CD4-positive, alpha-beta T cell (primary cell): ENCODE measurements at regions not wholly inside any gene's neighbourhood (a gene's known extent, or its start where the extent isn't known, plus 50 kb on each side); places are given as distances from the start of the nearest gene placed in this dataset.

Experiments used
- ATAC-seq: fragments of 200-7000 bp; cut with Tn5 transposase; one replicate; pipeline ENCODE4 v1.10.0; 2022; ENCODE audit warnings: mild to moderate bottlenecking; ENCODE audit not compliant: poor library complexity
- CTCF ChIA-PET: fragments of 350-600 bp; sonication (Branson Sonifier 250); formaldehyde crosslinking; loops from one replicate; lab custom pipeline; 2021; ENCODE audit warnings: antibody characterized with exemption, inconsistent platforms; lab: Charles Lee
- POLR2A ChIA-PET: fragments of 350-600 bp; sonication (Branson Sonifier 250); formaldehyde crosslinking; loops from one replicate; lab custom pipeline; 2021; ENCODE audit warnings: antibody characterized with exemption, inconsistent platforms; lab: Charles Lee
- DNase-seq, 14 experiments: peaks; one replicate each; pipeline ENCODE4 v3.0.0-alpha.2; 2013 to 2020; ENCODE audit warnings: mixed read lengths in 2 of 14
- H3K27ac ChIP-seq, 2 donors: one replicate each; pipeline versions ENCODE4 v1.5.1 to v1.7.0; 2013; ENCODE audit warnings: low read length in 2 of 2, low read depth in 1 of 2, mild to moderate bottlenecking in 1 of 2
- H3K27me3 ChIP-seq, 2 experiments: 1 replicate in 1 of 2; 2 replicates in 1 of 2; pipeline versions ENCODE4 v1.6.1 to v1.7.0; 2013; ENCODE audit warnings: low read length in 2 of 2, control low read depth in 1 of 2, mild to moderate bottlenecking in 1 of 2, moderate library complexity in 1 of 2; ENCODE audit not compliant: insufficient read depth in 2 of 2, control insufficient read depth in 1 of 2
- H3K36me3 ChIP-seq: one replicate; pipeline ENCODE4 v1.6.1; 2013; ENCODE audit warnings: low read length, control low read depth; ENCODE audit not compliant: insufficient read depth
- H3K4me1 ChIP-seq: one replicate; pipeline ENCODE4 v1.6.1; 2013; ENCODE audit warnings: low read length, control low read depth; ENCODE audit not compliant: insufficient read depth
- H3K4me3 ChIP-seq: one replicate; pipeline ENCODE4 v1.5.1; 2013; ENCODE audit warnings: mild to moderate bottlenecking, low read length, moderate library complexity
- H3K9me3 ChIP-seq, 2 experiments: 1 replicate in 1 of 2; 2 replicates in 1 of 2; pipeline versions ENCODE4 v1.6.1 to v1.7.0; 2013; ENCODE audit warnings: low read length in 2 of 2, mild to moderate bottlenecking in 2 of 2, control low read depth in 1 of 2, moderate library complexity in 1 of 2; ENCODE audit not compliant: control insufficient read depth in 1 of 2, insufficient read depth in 1 of 2
- H3K27ac Mint-ChIP-seq: one replicate; pipeline ENCODE4 v1.8.0; 2020; ENCODE audit warnings: mixed read lengths
- H3K27me3 Mint-ChIP-seq: one replicate; pipeline ENCODE4 v1.8.0; 2021; ENCODE audit warnings: mixed read lengths
- H3K36me3 Mint-ChIP-seq: one replicate; pipeline ENCODE4 v1.8.0; 2021; ENCODE audit warnings: low read depth, mixed read lengths
- H3K4me1 Mint-ChIP-seq: one replicate; pipeline ENCODE4 v1.8.0; 2021; ENCODE audit warnings: low read depth, mixed read lengths
- H3K4me3 Mint-ChIP-seq: one replicate; pipeline ENCODE4 v1.8.0; 2020; ENCODE audit warnings: mild to moderate bottlenecking, mixed read lengths
- H3K9me3 Mint-ChIP-seq: one replicate; pipeline ENCODE4 v1.8.0; 2020; ENCODE audit warnings: mixed read lengths
- CTCF ChIP-seq: fragments of 200-600 bp; IDR thresholded peaks from one replicate; pipeline ENCODE4 v1.8.0; 2022; ENCODE audit warnings: antibody characterized with exemption, mild to moderate bottlenecking
- intact Hi-C, 2 experiments: fragments of 100-400 bp; cut with DNase I in 1 of 2; cut with micrococcal nuclease in 1 of 2; formaldehyde crosslinking; loops; one replicate each; pipeline versions ENCODE4 v1.15.1 to v1.9.0; 2023 to 2025; cut with DNase I, micrococcal nuclease

GRCh38 chr2:216557820-216558219 lies 59.2 kb downstream of the RPL37A start:
- POLR2A ChIA-PET: no interaction called here
- Histone ChIP-seq H3K4me1 (peaks cover 2% of the 10 kb centered on the region), H3K27me3 (no peaks in the 10 kb centered on the region), H3K9me3 (no peaks in the 10 kb centered on the region), H3K4me3 (no peak overlapping the region), H3K36me3 (no peaks in the 10 kb centered on the region), H3K27ac (no peak overlapping the region)
- Mint-ChIP-seq H3K27me3 (peaks cover 5% of the 10 kb centered on the region), H3K4me3 (no peak overlapping the region), H3K4me1 (no peaks in the 10 kb centered on the region), H3K9me3 (no peaks in the 10 kb centered on the region), H3K36me3 (no peaks in the 10 kb centered on the region), H3K27ac (no peak overlapping the region)
- no peak for TF ChIP-seq CTCF
- no peak for DNase-seq
- CTCF ChIA-PET: no interaction called here
- no peak for ATAC-seq
- intact Hi-C loops: no loop called here

GRCh38 chr2:216559625-216560156 lies 61.0 kb downstream of the RPL37A start:
- no peak for TF ChIP-seq CTCF
- Histone ChIP-seq H3K27ac (no peak overlapping the region), H3K4me1 (no peaks in the 10 kb centered on the region), H3K27me3 (no peaks in the 10 kb centered on the region), H3K36me3 (no peaks in the 10 kb centered on the region), H3K4me3 (no peak overlapping the region), H3K9me3 (no peaks in the 10 kb centered on the region)
- Mint-ChIP-seq H3K4me1 (no peaks in the 10 kb centered on the region), H3K4me3 (no peak overlapping the region), H3K27me3 (peaks cover 12% of the 10 kb centered on the region), H3K36me3 (no peaks in the 10 kb centered on the region), H3K27ac (no peak overlapping the region), H3K9me3 (peaks cover 3% of the 10 kb centered on the region)
- ChIA-PET POLR2A (no interaction called here), CTCF (no interaction called here)
- DNase-seq (no peak), ATAC-seq (no peak)
- intact Hi-C loops: no loop called here

GRCh38 chr2:216560838-216561270 lies 62.2 kb downstream of the RPL37A start:
- TF ChIP-seq CTCF: no peak
- Mint-ChIP-seq H3K27ac (no peak overlapping the region), H3K27me3 (peaks cover 12% of the 10 kb centered on the region), H3K9me3 (peaks cover 3% of the 10 kb centered on the region), H3K4me3 (no peak overlapping the region), H3K4me1 (no peaks in the 10 kb centered on the region), H3K36me3 (no peaks in the 10 kb centered on the region)
- no peaks in the 10 kb centered on the region for H3K9me3 ChIP-seq
- no peak overlapping the region for H3K4me3 ChIP-seq
- DNase-seq: no peak
- ChIA-PET CTCF (no interaction called here), POLR2A (no interaction called here)
- no peak for ATAC-seq
- H3K36me3 ChIP-seq: no peaks in the 10 kb centered on the region
- no peaks in the 10 kb centered on the region for H3K27me3 ChIP-seq
- intact Hi-C loops: no loop called here
- H3K4me1 ChIP-seq: no peaks in the 10 kb centered on the region
- H3K27ac ChIP-seq: no peak overlapping the region
